Activated naive CD4-positive, alpha-beta T cell treated with anti-CD3 and anti-CD28 coated beads, Interleukin-2, amount 50 U/mL, for 72 hours (primary cell): ENCODE measurements at regions not wholly inside any gene's neighbourhood (a gene's known extent, or its start where the extent isn't known, plus 50 kb on each side); places are given as distances from the start of the nearest gene placed in this dataset.
A peak's percentile ranks its signal among the peaks of the same experiment; 100 is the strongest.
"Not testable (repeated sequence)": the region's sequence is repeated elsewhere in the genome, so short reads cannot be mapped to it uniquely, and the experiment has no call there.

ENCODE experiments used
- ATAC-seq, 2 donors: fragments of 150-1000 bp; cut with Tn5 transposase; 2 replicates each; pipeline ENCODE4 v1.10.0; 2021; ENCODE audit warnings: mild to moderate bottlenecking in 2 of 2, moderate library complexity in 2 of 2
- DNase-seq, 2 donors: peaks; one replicate each; pipeline ENCODE4 v3.0.0; 2021 to 2022; ENCODE audit warnings: low spot score in 2 of 2
- H3K27ac Mint-ChIP-seq, 2 donors: one replicate each; pipeline ENCODE4 v1.8.0; 2022; ENCODE audit warnings: mild to moderate bottlenecking in 2 of 2, mixed read lengths in 2 of 2
- H3K36me3 Mint-ChIP-seq, 2 donors: one replicate each; pipeline ENCODE4 v1.8.0; 2022; ENCODE audit warnings: mixed read lengths in 2 of 2
- H3K9me3 Mint-ChIP-seq, 2 donors: one replicate each; pipeline ENCODE4 v1.8.0; 2022; ENCODE audit warnings: mixed read lengths in 2 of 2

DNA sequence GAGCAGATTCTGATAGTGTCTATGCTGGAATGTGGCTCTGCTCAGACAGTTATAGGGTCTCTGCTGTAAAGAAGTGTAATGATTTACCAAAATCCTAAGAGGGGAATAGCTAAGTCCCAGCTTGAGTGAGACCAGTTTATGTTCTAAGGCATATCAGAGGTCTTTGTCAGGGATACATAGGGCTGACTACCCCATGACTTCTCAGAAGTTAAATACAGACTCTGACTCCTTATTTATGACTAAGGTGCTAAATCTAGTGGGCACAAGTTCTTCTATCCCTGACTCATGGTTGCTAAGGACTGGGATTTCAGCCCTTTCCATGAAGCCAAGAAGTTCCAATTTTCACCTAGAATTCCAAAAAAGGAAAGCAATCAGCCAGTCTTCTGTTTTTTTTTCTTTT is 192.6 kb upstream of the POU1F1 start:
- ATAC-seq (no peak), DNase-seq (no peak)
- Mint-ChIP-seq H3K27ac (no peak overlapping the region), H3K9me3 (peaks cover 8 to 12% of the 10 kb centered on the region in 2 donors), H3K36me3 (peaks cover 0 to 7% of the 10 kb centered on the region in 2 donors)

DNA sequence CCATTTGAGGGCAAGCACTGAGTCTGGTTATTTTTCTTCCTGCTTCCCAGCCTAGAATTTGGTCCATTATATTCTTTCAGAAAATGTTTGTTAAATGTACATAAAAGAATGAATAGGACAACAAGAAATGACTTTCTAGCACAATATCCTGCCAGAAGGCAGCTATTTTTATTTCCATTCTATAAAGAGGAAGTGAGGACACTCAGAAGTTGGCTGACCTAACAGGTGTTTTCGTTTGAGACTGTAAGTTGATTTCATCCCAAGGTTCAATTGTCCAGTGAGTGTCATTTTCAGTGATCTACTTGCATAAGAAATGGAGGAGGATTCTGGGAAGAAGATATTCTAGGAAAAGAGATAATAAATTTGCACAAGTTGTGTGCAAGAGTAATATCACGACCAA is 191.9 kb upstream of the POU1F1 start:
- no peak overlapping the region for H3K27ac Mint-ChIP-seq
- DNase-seq (no peak), ATAC-seq (no peak)
- H3K9me3 Mint-ChIP-seq, result peaks cover 2 to 14% of the 10 kb centered on the region in 2 donors
- H3K36me3 Mint-ChIP-seq, result peaks cover 0 to 2% of the 10 kb centered on the region in 2 donors

DNA sequence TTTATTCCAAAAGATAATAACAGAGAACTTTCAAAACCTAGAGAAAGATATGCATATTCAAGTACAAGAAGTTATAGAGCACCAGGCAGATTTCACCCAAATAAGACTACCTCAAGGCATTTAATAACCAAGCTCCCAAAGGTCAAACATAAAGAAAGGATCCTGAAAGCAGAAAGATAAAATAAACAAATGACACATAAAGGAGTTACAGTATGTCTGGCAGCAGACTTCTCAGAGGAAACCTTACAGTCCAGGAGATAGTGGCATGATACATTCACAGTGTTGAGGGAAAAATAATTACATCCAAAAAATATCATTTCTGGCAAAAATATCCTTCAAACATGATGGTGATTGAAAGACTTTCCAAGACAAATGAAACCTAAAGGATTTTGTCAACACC is 185.8 kb upstream of the POU1F1 start:
- H3K9me3 Mint-ChIP-seq, result peaks cover 0 to 19% of the 10 kb centered on the region in 2 donors
- DNase-seq (no peak), ATAC-seq (no peak)
- no peak overlapping the region for H3K27ac Mint-ChIP-seq
- H3K36me3 Mint-ChIP-seq, result no peaks in the 10 kb centered on the region

DNA sequence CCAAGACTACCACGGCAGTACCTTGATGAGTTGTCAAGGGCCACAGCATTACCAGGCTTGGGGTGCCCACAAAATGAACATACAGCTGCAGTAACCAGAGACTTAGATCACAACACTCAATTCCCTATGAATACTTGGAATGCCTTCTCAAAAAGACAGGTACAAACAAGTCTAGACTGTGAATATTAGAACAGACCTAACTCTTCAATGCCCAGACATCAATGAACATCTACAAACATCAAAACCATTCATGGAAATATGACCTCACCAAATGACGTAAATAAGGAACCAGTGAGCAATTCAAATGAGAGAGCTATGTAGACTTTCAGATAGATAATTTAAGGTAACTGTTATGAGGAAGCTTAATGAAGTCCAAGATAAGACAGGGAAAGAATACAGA is 185.1 kb upstream of the POU1F1 start:
- DNase-seq (no peak), ATAC-seq (no peak)
- Mint-ChIP-seq H3K36me3 (no peaks in the 10 kb centered on the region), H3K9me3 (peaks cover 3 to 20% of the 10 kb centered on the region in 2 donors), H3K27ac (no peak overlapping the region)

DNA sequence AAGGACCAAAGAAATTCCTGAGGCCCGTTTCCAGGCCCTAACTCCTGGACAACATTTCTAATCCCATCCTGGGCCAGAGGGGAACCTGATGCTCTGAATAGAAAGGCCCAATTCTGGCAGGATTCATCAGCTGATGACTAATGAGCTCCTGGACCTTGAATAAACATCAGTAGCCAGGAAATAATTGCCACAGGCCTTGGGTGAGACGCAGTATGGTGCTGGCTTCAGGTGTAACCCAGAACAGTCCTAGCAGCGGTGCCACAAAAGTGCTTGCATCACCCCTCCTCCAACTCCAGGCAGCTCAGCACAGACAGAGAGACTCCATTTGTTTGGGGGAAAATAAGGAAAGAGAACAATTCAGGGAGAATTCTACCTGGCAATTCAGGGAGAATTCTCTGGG is 184.7 kb upstream of the POU1F1 start:
- DNase-seq (no peak), ATAC-seq (no peak)
- Mint-ChIP-seq H3K27ac (no peak overlapping the region), H3K9me3 (peaks cover 6 to 21% of the 10 kb centered on the region in 2 donors), H3K36me3 (no peaks in the 10 kb centered on the region)

DNA sequence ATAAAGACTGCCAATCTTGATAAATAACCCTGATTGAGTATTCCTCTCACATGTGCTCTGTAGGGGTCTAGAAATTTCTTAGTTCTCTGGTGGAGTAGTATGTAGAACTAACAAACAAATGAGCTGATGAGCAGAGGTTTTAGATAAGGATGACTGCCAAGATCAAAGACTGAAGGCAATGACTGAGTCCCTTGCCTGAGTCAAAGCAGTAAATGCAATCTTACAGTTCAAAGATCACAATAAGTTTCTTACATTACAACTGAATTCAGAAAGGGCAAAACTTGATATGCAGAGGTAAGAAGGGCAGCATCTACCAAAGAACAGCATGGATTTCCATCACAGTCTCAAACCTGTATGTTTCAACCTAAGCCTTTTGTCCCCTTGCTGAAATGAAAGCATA is 172.2 kb upstream of the POU1F1 start:
- no peak for ATAC-seq
- DNase-seq, result no peak
- no peaks in the 10 kb centered on the region for H3K36me3 Mint-ChIP-seq
- H3K27ac Mint-ChIP-seq, result no peak overlapping the region
- H3K9me3 Mint-ChIP-seq, result peaks cover 9 to 11% of the 10 kb centered on the region in 2 donors

DNA sequence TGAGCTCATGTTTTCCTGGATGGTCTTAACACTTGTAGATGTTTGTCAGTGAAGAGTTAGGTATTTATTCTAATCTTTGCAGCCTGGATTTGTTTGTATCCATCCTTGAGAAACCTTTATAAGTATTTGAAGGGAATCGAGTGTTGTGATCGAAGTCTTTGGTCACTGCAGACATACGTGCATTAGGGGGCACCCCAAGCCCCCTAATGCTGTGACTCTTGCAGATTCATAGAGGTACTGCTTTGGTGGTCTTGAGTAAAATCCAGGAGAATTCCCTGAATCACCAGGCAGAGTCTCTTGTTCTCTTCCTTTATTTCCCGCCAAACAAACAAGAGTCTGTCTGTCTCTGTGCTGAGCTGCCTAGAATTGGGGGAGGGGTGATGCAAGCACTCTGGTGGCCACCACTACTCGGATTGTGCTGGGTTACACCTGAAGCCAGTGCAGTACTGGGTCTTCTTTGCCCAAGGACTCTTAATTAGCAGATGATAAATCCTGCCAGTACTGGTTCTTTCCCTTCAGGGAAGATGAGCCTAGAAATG is 170.5 kb upstream of the POU1F1 start:
- H3K36me3 Mint-ChIP-seq, result no peaks in the 10 kb centered on the region
- DNase-seq (no peak), ATAC-seq (no peak)
- peaks cover 9 to 11% of the 10 kb centered on the region in 2 donors for H3K9me3 Mint-ChIP-seq
- H3K27ac Mint-ChIP-seq, result no peak overlapping the region

DNA sequence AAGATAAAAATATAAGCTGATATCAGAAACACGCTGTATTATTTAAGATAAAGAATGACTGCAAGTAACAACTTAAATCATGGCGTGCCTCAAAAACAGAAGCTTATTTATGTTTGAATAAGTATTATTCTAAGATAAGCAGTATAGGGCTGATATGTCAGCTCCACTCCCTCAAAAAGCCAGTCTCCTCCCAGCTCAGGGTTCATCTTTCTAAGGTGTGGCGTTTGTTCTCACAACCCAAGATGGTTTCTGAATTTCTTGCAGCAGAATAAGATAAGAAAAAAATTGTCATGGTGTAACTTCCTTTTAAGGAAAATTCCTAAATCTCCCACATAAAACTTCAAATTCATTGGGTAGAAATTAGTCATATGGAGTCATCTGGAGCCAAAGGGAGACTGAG is 166.1 kb upstream of the POU1F1 start:
- peaks cover 0 to 4% of the 10 kb centered on the region in 2 donors for H3K9me3 Mint-ChIP-seq
- DNase-seq (no peak), ATAC-seq (no peak)
- no peaks in the 10 kb centered on the region for H3K36me3 Mint-ChIP-seq
- no peak overlapping the region for H3K27ac Mint-ChIP-seq

DNA sequence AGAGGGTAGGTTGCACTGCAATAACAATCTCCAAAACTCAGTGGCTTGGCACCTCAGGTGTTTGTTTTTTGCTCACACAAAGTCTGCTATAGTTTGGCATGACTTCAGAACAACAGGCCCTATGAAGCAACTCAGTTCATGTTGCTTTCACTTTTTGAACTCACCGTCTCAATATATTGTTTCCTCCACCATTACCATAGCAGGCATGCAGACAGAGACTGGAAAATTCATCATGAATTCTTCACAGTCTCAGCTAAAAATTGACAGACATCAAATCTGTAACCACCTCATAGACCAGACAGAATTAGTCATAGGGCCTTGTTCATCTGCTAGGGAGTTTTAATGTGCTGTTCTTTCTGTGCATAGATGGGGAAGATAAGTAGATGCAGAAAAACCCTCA is 161.4 kb upstream of the POU1F1 start:
- ATAC-seq (peak; percentile 26 to 46), DNase-seq (no peak)
- no peaks in the 10 kb centered on the region for H3K36me3 Mint-ChIP-seq
- H3K9me3 Mint-ChIP-seq, result no peaks in the 10 kb centered on the region
- no peak overlapping the region for H3K27ac Mint-ChIP-seq

DNA sequence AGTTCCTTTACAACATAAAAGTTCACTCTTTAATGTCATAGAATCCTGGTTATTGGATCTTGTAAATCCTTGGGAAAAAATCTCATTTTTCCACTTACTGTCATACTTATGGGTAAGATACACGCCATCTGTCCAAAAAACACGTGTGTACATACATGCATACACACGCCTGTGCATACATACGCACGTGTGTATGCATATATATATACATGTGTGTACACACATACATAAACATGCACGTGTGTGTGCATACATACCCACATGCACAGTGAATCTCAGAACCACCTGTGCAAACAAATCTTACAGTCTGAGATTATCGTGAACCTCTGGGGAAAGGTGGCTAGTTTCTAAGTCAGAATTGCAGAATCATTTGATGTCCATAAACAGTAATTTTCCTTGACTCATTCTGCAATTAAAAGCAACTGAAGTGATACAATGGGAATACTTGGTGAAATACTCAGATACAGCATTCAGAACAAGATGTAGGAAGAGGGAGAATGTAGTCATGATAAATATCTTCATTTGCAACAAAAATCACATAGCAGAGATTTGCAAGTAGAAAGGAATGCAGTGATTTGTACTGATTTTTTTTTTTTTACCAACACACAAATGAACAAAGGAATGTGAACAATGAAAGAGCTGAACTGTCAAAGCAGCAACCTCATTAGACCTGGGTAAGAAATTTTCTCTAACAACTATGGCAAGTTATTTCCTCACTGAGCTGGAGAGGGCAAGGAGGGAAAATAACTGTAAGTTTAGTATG is 160.6 kb upstream of the POU1F1 start:
- H3K27ac Mint-ChIP-seq, result no peak overlapping the region
- ATAC-seq, result no peak

DNA sequence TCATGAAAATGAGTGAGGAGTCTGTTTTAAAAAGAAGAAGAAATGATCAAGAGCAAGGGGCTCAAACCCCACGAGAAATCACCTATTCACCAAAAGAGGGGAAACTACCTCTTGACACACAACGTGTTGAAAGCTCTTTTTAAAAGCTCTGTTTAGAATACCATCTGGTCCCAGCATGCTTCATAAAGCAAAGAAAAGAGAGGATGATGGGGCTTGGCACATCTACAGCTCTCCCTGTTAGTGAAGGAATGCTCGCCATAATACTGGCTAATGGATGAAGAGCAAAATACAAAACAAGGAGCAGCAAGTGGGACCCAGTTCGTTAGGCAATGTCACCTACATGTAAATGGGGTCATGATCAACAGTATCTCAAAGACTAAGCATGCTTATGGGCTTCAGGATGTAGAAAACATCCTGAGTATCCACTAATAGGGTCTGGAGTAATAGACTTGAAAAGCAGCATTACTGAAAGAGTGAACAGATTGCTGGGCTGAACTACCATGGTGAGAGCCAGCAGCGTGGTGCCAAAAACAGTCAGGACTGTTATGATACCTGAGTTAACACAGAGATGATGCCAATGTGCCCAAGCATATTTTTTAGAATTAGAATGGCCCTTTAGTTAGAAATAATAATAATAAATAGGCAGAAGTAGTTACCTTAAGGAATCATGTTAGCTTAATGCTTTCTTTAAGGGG is 159.7 kb upstream of the POU1F1 start:
- H3K9me3 Mint-ChIP-seq, result no peaks in the 10 kb centered on the region
- ATAC-seq (no peak), DNase-seq (no peak)
- no peaks in the 10 kb centered on the region for H3K36me3 Mint-ChIP-seq
- H3K27ac Mint-ChIP-seq, result no peak overlapping the region

More for the DNA sequence above, 160.6 kb upstream of the POU1F1 start:
- no peaks in the 10 kb centered on the region for H3K9me3 Mint-ChIP-seq
- no peaks in the 10 kb centered on the region for H3K36me3 Mint-ChIP-seq
- no peak for DNase-seq

DNA sequence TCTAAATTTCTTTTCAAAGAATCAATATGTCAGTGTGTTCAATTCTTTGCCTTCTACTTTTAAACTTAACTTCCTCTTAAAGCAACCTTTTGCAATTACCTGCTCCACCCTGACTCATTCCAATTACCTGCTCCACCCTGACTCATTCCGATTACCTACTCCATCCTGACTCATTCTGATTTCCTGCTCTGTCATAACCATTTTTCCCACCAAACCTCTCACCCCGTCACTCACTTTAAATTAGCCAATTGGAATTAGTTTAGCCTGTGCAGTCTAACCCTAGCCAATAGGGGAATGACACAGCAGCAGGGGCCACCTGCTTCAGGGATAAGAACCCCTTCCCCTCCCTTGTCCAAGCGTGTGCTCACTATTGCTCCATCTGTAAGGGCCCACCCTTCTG is 157.1 kb upstream of the POU1F1 start:
- not testable (repeated sequence) for H3K36me3 Mint-ChIP-seq, ATAC-seq, DNase-seq, H3K9me3 Mint-ChIP-seq
- H3K27ac Mint-ChIP-seq, result peak overlapping the region in 1 of 2 donors; percentile 15

DNA sequence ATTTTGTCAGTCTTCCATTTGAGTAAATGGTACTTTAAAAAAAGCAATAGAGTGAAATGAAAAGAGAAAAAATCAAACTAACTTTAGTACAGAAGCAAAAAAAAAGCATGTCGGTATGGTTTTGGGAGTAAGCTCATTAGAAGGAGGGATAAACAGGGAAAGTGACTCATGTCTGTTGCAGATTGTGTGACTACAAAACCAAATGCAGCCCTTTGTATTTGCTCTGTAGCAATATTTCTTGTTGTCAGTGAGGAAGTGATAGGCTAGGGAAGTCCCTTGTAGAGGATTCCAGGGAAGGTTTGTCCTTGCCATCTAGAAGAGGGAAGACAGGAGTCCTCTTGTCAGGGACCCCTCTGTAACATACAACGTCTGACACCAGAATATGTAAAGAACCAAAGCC is 150.5 kb upstream of the POU1F1 start:
- H3K27ac Mint-ChIP-seq, result no peak overlapping the region
- ATAC-seq, result no peak
- no peaks in the 10 kb centered on the region for H3K36me3 Mint-ChIP-seq
- peaks cover 0 to 6% of the 10 kb centered on the region in 2 donors for H3K9me3 Mint-ChIP-seq
- DNase-seq, result no peak

DNA sequence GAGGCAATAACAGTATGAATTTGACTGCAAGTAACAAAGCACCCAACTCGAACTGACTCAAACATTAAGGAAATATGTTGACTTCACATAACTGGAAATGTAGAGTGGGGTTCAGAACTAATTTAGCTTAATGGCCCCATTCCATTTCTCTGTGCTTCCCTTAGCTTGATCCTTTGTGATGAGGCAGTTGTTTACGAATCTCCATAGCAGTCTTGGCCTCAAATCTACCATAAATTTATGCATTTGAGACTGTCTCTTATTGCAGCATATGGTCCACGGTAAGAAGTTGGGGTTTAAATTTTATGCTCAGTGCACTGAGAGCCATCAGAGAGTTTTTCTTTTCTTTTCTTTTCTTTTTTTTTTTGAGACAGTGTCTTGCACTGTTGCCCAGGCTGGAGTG is 148.7 kb upstream of the POU1F1 start:
- DNase-seq, result no peak
- no peaks in the 10 kb centered on the region for H3K36me3 Mint-ChIP-seq
- H3K9me3 Mint-ChIP-seq, result peaks cover 0 to under 1% of the 10 kb centered on the region in 2 donors
- no peak overlapping the region for H3K27ac Mint-ChIP-seq
- no peak for ATAC-seq

DNA sequence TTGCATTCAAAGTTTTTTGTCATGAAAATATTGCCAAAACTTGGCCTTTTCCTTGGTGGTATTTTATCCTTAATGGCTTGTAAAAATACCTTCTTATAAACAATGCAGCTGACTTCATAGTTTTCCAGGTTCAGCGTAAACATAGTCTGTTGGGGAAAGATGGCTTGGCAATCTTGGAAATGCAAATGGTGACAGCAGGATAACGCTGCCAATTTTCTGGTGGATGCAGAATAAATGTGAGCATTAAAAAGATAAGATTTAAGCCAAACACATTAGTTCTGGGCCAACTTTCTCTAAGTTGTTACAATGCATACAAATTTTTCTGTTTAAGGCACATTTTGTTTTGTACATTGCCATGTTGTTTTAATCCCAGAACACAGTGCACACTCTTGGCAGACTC is 147.0 kb upstream of the POU1F1 start:
- H3K27ac Mint-ChIP-seq, result no peak overlapping the region
- ATAC-seq (no peak), DNase-seq (no peak)
- no peaks in the 10 kb centered on the region for H3K36me3 Mint-ChIP-seq
- no peaks in the 10 kb centered on the region for H3K9me3 Mint-ChIP-seq

DNA sequence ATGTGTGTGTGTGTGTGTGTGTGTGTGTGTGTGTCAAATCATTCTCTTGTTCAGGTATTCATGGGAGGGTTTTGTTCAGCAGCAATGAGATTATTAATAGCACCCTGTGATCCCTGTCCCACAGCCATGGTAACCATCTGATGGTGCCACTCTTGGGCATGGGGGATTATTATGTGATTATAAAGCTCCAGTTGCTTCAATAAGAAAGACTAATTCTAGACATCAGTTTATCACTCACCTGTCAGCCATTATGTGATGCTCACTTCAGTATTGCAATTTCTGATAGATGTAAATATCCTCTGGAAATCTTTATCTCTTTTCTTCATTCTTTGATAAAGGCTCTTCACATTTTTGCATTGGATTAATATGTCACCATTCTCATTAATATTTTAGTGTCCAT is 145.9 kb upstream of the POU1F1 start:
- Mint-ChIP-seq H3K9me3 (no peaks in the 10 kb centered on the region), H3K36me3 (no peaks in the 10 kb centered on the region), H3K27ac (no peak overlapping the region)
- ATAC-seq, result no peak
- DNase-seq, result no peak

DNA sequence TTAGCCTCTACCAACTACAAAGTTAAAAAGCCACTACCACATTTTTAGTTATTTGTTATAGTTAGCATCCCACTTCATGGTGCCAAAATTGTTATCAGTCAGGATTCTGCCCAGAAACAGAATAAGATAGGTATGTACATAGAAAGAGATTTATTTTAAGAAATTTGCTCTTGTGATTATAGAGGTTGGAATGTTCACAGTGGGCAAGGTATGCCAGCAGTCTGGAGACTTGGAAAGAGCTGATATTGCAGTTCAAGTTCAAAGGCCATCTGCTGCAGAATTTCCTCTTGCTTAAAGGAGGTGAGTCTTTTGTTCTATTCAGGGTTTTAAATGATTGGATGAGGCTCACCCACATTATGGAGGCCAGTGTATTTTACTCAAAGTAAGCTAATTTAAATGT is 143.8 kb upstream of the POU1F1 start:
- DNase-seq (no peak), ATAC-seq (no peak)
- H3K9me3 Mint-ChIP-seq, result peaks cover 0 to 4% of the 10 kb centered on the region in 2 donors

DNA sequence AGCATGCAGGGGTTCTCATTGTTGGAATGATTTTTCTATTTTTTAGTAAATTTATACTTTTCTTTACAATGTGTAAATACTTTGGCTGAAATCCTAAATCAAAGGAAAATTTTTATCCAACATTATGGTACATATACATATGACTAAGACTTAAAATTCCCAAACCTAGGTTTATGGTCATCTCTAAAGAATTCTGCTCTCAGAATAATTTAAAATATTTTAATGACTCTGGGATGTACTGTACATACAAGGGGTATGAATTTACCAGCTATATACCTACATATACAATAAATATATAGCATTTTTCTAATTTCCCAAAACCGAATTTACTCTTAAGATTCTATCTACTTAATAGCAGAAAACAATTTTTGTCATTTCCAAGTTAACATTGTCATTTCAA is 137.9 kb upstream of the POU1F1 start:
- peaks cover 0 to 5% of the 10 kb centered on the region in 2 donors for H3K9me3 Mint-ChIP-seq
- no peaks in the 10 kb centered on the region for H3K36me3 Mint-ChIP-seq
- no peak for DNase-seq
- H3K27ac Mint-ChIP-seq, result no peak overlapping the region
- ATAC-seq, result no peak

More for the DNA sequence above, 143.8 kb upstream of the POU1F1 start:
- H3K27ac Mint-ChIP-seq, result no peak overlapping the region
- H3K36me3 Mint-ChIP-seq, result no peaks in the 10 kb centered on the region
